HG03139 (cell line): ENCODE measurements at regions not wholly inside any gene's neighbourhood (a gene's known extent, or its start where the extent isn't known, plus 50 kb on each side); places are given as distances from the start of the nearest gene placed in this dataset.
"Not testable (repeated sequence)": the region's sequence is repeated elsewhere in the genome, so short reads cannot be mapped to it uniquely, and the experiment has no call there.

Source experiments
- ATAC-seq: cut with Tn5 transposase; IDR thresholded peaks from one replicate; pipeline ENCODE4 v1.9.1; 2021; ENCODE audit not compliant: unreplicated experiment

GRCh38 chr1:61028136-61028535 lies 54.2 kb upstream of the NFIA start:
- no peak for ATAC-seq

DNA sequence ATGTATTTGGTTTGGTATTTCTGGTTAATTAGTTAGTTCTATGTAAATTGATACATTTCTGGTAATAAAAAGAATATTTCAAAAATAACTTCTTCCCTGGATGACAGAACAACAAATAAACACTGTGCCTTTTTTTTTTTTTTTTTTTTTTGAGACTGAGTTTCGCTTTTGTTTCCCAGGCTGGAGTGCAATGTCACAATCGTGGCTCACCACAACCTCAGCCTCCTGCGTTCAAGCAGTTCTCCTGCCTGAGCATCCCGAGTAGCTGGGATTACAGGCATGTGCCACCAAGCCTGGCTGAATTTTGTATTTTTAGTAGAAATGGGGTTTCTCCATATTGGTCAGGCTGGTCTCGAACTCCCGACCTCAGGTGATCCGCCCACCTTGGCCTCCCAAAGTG lies 64.3 kb upstream of the NFIA start:
- ATAC-seq, result not testable (repeated sequence)

DNA sequence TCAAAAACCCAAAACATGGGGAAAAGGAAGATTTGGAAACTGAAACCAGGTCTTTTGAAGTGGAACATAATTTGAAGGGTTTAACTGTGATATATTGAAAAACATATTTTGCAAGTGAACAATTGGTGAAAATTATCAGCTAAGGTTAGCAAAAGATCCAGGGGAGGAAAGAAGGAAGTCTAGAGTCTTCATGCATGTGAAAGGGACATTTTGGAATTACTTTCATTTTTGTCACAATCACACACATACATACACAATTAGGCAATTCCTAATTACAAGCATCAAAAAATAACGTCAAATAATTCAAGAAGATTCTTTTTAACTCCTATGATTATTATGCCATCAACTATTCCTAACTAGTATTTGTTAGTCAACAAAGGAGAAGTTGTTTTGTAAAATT lies 64.7 kb upstream of the NFIA start:
- no peak for ATAC-seq

DNA sequence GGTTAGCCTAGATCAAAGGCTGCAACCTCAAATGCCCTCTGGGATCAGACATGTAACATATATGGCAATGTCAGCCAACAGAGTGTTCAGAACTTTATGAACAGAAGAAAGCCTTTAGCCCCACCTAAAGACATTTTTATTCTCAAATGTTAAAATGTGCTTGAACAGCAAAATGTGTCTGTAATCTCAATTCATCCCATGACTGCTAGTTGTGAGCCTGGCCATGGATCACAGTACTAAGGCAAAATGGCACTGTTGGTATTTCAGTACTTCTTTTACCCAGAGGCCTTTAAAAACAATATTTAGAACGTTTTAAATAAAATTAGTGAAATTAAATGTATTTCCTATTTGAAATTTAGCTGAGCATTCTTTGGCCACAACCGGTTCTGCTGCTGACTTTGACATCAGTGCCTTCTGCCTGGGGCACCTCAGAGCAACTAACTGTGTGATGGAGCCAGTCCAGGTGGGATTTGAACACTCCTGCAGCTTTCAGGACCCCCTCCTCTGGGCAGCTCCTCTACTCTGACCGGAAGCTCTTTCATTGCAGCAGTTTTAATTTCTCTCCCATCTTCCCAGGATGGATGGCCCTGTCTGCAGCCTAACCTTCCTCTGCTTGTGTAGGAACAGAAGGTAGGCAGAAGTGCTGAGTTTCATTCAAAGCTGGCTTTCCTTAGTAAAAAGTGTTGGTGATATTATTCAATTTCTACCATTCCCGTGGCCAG lies 68.3 kb upstream of the NFIA start:
- no peak for ATAC-seq

DNA sequence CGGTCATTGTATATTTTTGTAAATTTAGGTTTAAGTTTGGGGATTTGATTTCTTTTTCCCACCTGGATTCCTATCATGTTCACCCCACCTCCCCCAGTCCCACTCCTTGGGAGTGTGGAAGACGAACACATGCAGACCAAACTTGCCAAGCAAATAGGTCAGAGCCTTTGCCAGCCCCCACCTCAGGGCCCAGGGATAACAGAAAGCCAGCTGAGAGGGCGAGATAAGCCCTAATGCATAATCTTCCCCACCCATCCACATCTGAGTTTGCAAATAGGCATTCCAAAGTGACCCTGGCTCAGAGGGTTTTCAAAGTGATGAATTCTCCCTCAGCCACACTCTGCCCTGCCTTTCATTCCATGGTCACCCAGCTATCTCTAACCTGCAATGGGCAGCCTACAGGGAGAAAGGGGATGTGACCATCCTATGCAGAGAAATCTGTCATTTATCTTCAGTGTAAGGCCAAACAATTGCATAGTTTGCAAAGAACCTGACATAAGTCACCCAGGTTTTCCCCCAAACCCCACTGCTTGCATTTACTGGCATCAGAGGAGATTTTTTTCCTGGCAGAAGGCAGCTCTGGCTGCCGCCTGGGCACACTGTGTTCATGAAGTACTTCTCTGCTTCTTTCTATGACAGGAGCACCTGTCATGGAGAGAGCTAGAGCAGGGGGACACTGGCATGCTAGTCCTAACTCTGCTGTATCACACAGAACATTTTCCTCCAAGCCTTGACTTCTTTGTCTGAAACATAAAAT lies 69.0 kb upstream of the NFIA start:
- no peak for ATAC-seq

DNA sequence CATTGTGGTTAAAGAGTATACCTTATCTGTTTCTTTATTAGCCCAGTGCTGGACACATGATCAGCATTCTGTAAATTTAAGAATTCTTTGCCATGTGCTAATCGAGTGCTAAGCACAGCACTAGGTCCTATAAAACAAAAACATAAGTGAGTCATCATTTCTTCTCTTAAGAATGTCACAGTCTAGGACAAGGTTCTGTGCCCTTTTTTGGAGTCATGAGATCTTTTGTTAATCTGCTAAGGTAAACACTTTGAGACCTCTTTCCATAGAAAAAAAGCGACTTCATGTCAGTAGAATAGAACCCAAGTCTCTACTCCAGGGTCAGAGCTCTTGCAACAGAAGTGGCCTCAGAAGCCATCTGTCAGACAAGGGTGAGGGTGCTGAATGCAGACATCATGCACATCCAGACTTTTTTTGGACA lies 70.0 kb upstream of the NFIA start:
- ATAC-seq, result no peak

DNA sequence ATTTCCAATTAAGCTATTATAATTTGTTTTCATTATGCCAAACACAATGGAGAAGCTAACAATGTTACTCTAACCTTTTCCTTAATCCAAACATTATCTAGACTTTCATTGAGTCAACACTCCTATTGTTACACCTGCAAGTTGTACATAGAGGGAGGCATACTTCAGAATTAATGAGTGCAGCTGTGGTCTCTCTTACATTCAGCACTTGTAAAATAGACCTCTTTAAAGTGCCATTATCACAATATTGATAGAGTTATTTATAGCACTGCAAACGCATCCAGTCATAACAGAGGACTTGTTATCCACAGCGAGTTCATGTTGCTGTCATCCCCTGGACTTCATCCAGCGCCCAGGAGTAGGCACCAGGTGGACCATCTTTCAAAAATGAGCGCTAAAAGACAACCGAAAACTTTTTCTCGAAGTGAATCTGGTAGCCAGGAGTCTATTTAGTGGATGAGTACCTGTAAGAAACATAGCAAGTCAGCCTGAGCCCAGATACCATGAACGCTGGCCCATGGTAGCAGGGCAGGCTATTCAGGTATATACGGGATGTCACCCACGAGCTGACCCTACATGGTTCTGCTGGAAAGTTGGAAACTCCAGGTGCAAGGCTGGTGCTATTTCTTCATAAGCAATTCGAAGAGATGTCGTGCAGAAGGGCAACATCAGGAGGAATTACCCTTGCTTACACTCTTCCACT lies 70.6 kb upstream of the NFIA start:
- no peak for ATAC-seq

- ATAC-seq, result no peak
These were observed 74.6 kb upstream of the NFIA start for GRCh38 chr1:61007534-61008364.

GRCh38 chr1:61005614-61006580 lies 76.5 kb upstream of the NFIA start:
- no peak for ATAC-seq

DNA sequence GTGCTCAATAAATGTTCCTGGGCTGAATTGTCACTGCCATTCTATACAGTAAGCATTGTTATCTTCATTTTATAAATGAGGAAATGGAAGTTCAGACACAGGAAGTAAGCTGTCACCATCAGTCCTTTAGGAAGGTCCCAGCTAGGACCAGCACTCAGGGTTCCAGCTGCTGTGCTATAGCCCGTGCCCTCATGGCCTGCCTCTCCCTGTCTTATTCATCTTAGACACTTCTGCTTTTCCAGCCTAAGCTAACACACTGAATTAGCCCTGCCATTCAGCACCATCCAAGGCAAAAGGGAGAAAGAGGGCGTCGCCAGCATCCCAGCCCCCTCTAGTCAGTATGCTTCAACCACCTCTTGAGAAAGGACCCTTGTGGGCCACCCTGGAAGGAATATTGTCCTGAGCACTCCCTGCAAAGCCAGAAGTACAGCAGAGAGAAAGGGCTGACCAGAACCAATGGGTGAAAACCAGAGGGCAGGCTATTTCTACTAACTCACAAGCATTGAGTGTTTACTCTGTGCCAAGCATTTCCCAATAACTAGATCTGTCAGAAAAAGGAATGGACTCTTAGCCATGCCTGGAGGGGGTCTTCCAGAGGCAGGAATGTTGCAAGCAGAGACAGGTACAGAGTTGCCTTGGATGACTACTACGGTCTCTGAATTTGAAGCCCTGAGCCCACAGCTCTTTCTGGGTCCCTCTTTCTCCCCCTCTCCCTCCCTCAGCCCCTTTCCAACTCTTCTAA lies 77.9 kb upstream of the NFIA start:
- no peak for ATAC-seq

- no peak for ATAC-seq
These were observed 82.0 kb upstream of the NFIA start for GRCh38 chr1:61000327-61000726.

- no peak for ATAC-seq
These were observed 83.6 kb upstream of the NFIA start for GRCh38 chr1:60998786-60999185.

- ATAC-seq, result no peak
These were observed 87.4 kb upstream of the NFIA start for GRCh38 chr1:60994828-60995492.

DNA sequence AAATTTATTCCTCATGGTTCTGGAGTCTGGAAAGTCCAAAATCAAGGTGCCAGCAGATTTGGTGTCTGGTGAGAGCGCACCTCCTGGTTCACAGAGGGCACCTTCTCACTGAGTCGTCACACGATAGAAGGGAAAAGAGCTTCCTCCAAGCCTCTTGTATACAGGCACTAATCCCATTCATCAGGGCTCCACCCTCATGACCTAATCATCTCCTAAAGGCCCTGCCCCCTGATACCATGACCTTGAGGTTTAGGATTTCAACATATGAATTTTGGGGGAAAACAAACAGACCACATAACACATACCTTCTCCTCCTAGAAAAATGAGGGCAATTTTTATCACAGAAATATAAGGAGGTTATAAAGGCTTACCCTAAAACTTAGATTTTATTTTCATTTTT lies 88.0 kb upstream of the NFIA start:
- no peak for ATAC-seq

GRCh38 chr1:60992165-60992564 lies 90.2 kb upstream of the NFIA start:
- no peak for ATAC-seq

DNA sequence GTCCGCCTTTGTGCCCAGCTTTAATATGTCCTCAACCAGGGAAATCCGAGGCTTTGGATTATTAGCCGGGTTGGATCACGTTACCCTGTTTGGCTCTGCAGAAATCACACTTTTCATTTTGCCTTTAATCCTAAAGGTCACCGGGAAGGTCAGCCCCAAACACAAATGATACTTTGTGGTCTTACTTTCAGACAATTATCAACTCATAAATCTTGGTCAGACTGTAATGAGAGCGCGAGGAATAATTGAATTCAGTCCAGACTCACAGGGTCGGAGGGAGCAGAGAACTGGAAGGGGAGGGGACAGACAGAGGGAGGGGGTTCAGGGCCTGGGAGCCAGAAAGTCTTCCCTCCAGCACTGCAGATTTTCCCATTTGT lies 91.7 kb upstream of the NFIA start:
- ATAC-seq, result no peak

GRCh38 chr1:60989749-60990713 lies 92.3 kb upstream of the NFIA start:
- no peak for ATAC-seq

- no peak for ATAC-seq
These were observed 93.5 kb upstream of the NFIA start for GRCh38 chr1:60988891-60989290.
